ENCODE measurements at regions not wholly inside any gene's neighbourhood (a gene's known extent, or its start where the extent isn't known, plus 50 kb on each side); places are given as distances from the start of the nearest gene placed in this dataset.

DNA sequence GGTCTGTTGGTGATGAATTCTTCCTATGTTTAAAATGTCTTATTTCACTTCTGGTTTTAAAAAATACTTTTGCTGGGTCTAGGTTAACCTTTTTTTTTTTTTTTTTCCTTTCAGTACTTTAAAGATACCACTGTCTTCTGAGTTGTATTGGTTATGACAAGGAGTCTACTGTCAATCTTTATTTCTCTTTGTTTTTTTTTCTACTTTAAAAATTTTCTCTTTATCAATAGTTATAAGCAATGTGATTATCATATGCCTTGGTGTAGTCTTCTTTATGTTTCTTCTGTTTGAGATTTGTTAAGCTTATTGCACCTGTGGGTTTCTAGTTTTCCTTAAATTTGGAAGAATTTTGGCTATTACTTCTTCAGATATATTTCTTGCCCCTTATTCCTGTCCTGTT is 125.6 kb upstream of the SPRY4 start:
- in situ Hi-C loops (cut with HindIII; ENCODE audit: low pct_unique_long_range_greater_than_20kb, low sequenced_read_pairs): no loop called here
- DNase-seq (ENCODE audit: low read depth, low spot score): no peak

DNA sequence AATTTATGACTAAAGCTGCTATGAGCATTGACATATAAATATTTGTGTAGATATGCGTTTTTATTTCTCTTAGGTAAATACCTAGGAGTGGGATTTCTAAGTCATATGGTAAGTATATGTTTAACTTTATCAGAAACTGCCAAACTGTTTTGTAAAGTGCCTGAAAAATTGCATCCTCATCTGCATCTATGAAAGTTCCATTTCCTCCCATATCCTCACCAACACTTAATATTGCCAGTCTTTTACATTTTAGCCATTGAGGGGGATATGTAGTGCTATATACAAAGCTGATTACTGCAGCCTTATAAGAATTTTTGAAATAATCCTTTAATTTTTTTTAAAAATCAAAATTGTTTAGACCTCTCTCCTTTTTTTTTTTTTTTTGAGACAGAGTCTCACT is 123.1 kb upstream of the SPRY4 start:
- in situ Hi-C loops (cut with HindIII; ENCODE audit: low pct_unique_long_range_greater_than_20kb, low sequenced_read_pairs): no loop called here
- DNase-seq (ENCODE audit: low read depth, low spot score): no peak

DNA sequence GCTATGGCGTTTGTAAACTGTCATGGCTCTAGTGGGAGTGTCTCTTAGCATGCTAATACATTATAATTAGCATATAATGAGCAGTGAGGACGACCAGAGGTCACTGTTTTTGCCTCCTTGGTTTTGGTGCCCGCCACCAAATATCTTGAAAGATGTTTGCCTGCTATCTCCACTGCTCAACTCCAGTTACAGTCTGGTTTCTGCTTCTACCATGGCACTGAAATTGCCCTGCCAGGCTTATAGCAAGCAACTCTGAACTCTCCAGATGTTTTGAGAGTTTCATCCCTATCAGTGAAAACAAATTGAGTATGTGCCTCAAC is 122.1 kb upstream of the SPRY4 start:
- DNase-seq (ENCODE audit: low read depth, low spot score): no peak
- in situ Hi-C loops (cut with HindIII; ENCODE audit: low pct_unique_long_range_greater_than_20kb, low sequenced_read_pairs): no loop called here

DNA sequence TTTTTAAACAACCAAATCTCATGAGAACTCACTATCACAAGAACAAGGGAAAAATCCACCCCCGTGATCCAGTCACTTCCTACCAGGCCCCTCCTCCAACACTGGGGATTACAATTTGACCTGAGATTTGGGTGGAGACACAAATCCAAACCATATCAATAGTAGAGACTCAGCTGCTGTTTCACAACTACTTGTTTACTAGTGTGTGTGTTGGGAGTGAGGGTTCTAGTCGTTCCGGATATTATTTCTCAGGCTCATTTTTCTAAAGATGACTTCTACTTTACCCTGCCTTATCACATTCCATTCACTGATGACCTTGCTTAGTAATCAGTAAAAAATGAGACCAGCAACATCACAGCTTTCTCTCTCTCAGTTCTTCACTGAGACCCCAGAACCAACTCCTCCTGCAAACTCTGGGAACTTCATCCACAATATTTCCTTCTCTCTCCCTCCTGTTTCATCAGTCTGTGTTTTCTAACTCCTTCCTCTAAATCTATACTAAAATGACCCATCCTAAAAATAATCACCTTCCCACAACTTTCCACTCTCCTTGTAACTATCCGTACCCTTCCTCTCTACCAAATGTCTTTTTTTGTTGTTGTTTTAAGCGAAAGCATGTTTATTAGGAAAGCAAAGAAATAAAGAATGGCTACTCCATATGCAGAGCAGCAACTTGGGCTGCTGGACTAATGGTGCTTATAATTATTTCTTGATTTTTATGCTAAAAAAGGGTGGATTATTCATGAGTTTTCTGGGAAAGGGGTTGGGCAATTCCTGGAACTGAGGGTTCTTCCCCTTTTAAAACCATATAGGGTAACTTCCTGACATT is 121.5 kb upstream of the SPRY4 start:
- in situ Hi-C loops (cut with HindIII; ENCODE audit: low pct_unique_long_range_greater_than_20kb, low sequenced_read_pairs): no loop called here
- DNase-seq (ENCODE audit: low read depth, low spot score): peak; percentile 15

DNA sequence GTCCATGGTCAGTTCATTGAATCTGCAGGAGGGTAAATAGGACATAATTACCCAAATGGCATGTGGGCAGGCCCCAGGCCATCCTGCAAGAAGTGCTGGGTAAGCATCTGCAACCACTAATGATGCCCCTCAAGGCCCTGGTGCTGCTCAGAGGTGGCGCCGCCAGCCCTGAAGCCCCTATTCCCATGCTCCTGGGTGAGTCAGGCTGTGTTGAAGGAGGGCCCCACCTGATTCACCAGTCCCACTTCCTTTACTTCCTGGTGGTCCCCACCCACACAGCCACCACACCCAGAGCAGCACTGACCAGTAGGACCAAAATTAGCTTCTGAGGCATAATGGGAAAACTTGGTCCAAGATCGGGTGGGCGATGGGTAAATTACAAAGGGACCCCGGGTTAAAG is 120.4 kb upstream of the SPRY4 start:
- DNase-seq (ENCODE audit: low read depth, low spot score): no peak
- in situ Hi-C loops (cut with HindIII; ENCODE audit: low pct_unique_long_range_greater_than_20kb, low sequenced_read_pairs): no loop called here

DNA sequence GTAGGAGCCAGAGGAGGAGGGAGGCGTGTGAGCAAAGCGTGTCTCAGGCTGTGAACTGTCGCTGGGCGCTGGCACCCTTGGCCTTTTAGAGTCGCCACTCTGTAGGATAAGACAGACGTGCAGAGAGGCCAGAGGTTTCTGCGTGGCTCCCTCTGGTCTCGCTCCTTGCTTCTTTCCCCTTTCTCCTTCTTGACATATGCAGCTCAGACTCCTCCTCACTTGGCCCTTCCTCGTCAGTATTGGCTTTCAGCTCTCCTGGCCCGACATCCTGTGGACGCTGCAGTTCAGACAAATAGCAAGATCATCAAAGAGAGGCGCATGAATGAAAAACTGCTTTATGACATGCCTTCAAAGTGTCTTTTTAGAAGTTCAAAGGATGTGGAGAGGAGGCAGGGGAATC is 116.8 kb upstream of the SPRY4 start:
- in situ Hi-C loops (cut with HindIII; ENCODE audit: low pct_unique_long_range_greater_than_20kb, low sequenced_read_pairs): no loop called here
- DNase-seq (ENCODE audit: low read depth, low spot score): peak; percentile 51

DNA sequence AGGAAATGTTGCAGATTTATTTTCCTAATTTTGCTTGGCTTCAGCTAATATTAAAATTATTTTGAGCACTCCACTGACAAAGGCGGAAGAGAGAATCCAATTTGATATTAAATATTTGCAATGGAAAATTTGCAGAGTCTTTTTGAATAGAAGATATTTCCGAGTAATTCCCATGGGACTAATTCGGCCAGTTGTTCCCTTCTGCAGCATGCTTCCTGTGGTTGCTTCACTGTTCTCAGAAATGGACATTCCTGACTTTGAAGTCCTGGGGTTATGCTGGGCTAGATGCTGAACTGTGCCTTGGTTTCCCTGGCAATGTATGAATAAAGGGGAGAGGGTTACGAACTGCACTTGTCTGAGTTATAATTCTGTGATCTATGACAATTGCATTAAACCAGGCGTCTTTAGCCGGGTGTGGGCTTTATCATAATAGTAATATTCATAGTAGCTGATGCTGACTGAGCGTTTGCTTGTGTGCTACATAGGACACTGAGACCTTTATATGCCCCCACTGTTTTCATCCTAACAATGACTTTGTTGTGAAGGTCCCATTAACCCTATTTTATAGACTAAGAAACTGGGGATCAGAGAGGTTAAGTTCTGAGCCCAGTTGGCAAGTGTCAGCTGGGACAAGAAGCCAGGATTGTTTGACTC is 114.5 kb upstream of the SPRY4 start:
- in situ Hi-C loops (cut with HindIII; ENCODE audit: low pct_unique_long_range_greater_than_20kb, low sequenced_read_pairs): no loop called here
- DNase-seq (ENCODE audit: low read depth, low spot score): peak; percentile 57

DNA sequence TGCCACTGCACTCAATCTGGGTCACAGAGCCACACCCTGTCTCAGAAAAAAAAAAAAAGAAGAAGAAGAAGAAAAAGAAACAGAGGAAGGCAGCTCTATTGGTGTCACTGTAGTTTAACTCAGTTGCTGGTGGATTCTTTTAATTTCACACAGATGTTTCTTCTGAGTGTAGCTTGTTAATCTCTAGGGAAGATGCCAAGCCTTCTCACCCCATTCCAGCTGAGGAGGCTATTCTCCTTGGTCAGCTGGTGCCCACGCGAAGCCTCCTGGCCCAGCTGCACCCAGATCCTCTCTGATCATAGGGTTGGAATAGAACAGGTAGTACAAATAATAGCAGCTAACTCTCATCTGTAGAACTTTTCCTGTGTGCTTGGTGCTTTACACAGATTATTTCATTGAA is 113.8 kb upstream of the SPRY4 start:
- DNase-seq (ENCODE audit: low read depth, low spot score): no peak

DNA sequence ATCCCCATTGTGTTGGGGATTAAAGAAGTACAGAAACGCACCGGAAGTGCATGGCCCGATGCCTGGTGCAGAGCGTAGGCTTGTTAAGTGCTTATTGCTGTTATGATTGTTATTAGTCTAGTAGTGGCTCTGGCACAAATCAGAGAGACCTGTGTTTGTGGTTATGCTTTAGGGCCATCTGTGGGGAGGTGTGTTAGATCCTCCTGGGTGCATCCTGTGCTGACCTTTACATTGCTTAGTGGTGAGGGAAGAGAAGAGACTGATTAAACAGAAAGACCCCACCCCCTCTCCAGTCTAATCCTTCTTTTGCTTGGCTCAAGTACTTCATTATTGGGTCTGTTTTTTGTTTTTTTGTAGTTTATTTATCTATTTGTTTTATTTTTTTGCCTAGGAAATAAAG is 112.7 kb upstream of the SPRY4 start:
- in situ Hi-C loops (cut with HindIII; ENCODE audit: low pct_unique_long_range_greater_than_20kb, low sequenced_read_pairs): no loop called here
- no peak for DNase-seq (ENCODE audit: low read depth, low spot score)

More for the DNA sequence above, 113.8 kb upstream of the SPRY4 start:
- in situ Hi-C loops (cut with HindIII; ENCODE audit: low pct_unique_long_range_greater_than_20kb, low sequenced_read_pairs): no loop called here

DNA sequence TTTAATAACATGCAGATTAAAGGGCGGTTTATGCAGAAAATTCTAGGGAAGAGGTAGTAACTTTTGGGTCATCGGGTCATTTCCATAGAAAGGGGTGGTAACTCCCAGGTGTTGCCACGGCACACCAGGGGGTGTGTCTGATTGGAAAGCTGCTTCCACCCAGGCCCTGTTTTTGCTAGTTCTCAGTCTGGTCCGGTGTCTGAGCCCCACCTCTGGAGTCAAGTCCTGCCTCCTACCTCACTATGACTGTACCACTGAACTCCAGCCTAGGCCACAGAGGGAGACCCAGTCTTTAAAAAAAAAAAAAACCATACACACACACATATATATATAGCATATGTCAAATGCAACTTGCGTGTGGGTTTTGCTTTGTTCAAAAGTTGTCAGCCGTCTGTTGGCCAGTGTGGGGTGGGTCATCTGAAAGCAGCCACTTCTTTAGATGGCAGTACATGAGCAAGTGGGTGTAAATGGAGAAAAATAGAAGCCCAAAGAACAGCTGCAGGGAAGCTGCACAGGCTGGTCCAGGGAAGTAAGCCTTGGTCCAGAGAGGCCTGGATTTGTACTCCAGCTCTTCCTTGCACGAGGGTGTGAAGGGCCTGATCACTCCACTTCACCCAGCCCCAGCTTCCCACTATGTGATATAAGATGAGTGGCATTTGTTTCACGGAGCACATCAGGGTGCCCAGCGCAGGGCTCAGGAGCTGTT is 110.7 kb upstream of the SPRY4 start:
- DNase-seq (ENCODE audit: low read depth, low spot score): no peak
- in situ Hi-C loops (cut with HindIII; ENCODE audit: low pct_unique_long_range_greater_than_20kb, low sequenced_read_pairs): no loop called here

DNA sequence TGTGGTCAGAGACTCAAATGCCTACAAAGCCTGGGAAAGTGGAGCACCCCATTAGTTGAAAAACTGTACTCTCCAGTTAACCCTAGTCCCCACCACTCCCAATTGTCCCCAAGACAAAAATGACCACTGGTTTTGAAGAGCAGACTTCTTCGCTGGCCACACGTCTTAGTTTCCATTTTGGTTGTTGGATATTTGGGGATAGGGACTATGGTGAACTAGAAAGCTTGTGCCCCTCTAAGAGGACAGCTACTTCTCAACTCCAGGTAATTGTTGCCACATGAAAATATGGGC is 109.4 kb upstream of the SPRY4 start:
- DNase-seq (ENCODE audit: low read depth, low spot score): no peak
- in situ Hi-C loops (cut with HindIII; ENCODE audit: low pct_unique_long_range_greater_than_20kb, low sequenced_read_pairs): no loop called here

DNA sequence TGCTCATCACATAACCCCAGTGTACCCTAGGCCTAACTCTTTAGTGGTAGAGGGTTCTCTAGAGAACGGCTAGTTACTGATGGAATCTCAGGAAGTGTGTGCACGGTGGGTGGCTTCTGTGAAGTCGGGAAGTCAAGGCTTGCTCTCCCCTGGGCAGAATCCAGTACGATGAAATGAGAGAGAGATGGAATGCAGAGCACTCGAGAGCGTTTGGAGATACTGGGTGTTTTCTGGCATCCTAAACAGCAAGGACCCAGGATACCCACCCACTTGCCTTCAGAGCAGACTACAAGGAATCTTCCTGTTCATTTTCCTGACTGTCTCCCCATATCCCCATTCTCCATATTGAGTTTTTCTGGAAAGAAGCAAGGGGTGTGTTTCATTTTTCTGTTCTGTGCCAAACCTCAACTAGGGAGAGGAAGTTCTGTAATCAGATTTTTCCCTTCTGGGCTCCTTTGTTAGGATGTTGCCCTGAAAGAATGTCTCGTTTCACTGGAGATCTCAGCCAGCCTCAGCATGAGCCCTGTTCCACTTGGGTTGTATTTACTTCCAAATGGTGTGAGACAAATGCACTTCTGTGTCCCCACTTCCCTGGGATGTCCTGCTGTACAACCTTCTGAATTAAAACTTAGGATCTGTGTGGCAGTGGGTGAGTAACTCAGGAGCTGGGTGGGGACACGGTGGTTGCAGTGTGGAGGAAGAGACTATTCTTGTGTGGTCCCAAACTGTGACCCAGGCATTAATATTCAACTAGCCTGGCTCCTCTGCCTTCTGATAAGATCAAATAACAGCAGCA is 108.9 kb upstream of the SPRY4 start:
- in situ Hi-C loops (cut with HindIII; ENCODE audit: low pct_unique_long_range_greater_than_20kb, low sequenced_read_pairs): no loop called here
- DNase-seq (ENCODE audit: low read depth, low spot score): peak; percentile 14

DNA sequence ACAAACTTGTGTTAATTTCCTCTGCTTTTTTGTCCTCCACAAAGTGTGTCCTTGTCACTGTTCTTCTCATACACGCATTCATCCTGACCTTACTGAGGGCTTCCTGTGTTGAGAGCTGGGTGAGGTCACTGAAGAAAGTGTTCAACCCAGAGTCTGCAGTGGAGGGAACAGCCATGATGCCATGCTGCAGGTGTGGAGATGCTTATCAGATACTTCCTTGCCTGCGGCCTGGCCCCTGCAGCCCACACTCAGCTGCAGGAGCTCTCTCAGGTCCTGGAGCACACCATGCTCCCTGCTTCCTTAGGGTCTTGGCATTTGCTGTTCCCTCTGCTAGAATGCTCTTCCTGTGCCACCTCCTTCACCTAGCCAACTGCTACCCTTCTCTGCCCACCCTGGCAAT is 108.1 kb upstream of the SPRY4 start:
- in situ Hi-C loops (cut with HindIII; ENCODE audit: low pct_unique_long_range_greater_than_20kb, low sequenced_read_pairs): no loop called here
- DNase-seq (ENCODE audit: low read depth, low spot score): no peak

DNA sequence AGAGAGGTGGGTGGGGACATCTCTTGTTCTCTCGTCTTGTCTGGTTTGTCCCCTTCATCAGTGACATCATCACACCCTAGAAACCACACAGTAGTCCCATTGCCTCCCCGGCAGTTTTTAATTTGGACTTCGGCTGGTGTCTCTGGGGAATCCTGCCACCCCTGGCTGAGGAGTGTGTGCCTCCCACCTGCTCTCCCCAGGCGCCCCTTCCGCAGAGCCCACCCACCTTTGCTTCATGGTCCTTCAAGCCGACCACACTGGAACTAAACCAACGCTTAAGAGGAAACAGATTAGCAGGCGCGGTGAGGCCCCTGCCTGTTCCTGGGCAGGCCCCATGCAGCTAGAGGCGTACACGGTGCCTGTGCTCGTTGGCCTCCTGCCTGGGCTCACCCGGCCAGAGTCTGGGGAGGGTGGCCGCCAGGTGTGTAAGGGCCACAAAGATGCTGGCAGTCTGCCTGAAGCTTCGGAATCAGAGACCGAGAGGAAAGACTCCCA is 107.6 kb upstream of the SPRY4 start:
- in situ Hi-C loops (cut with HindIII; ENCODE audit: low pct_unique_long_range_greater_than_20kb, low sequenced_read_pairs): no loop called here
- no peak for DNase-seq (ENCODE audit: low read depth, low spot score)

DNA sequence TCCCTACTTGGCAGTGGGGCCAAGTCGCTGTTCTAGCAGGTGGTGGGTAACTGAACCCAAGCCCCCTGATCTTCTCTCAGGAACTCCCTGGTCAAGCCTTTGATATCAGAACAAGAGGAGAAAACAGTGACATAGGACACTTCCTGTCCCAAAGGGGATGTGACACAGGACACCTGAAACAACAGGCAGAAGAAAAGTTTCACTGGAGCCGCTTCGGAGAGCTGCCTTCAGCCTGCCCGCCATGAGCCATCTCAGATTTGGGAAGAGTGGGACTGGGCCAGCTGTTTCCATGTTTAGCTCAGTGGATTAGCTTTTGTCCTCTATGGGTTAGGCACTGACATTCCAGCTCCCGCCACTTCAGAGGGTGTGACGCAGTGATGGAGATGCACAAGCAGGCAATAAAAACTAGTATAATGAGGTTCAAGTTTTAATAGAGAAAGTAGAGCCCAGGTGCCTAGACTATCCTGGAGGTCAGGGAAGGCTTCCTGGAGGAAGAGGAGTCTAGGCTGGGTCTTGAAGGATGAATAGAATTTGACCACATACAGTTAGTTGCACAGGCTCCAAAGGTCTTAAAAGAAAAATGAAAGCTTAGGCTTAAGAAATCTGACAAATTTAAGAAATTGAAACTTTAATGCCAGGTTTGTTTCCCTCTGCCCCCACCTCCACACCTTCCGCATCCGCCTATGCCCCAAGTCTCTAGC is 104.1 kb upstream of the SPRY4 start:
- no peak for DNase-seq (ENCODE audit: low read depth, low spot score)
- in situ Hi-C loops (cut with HindIII; ENCODE audit: low pct_unique_long_range_greater_than_20kb, low sequenced_read_pairs): no loop called here

DNA sequence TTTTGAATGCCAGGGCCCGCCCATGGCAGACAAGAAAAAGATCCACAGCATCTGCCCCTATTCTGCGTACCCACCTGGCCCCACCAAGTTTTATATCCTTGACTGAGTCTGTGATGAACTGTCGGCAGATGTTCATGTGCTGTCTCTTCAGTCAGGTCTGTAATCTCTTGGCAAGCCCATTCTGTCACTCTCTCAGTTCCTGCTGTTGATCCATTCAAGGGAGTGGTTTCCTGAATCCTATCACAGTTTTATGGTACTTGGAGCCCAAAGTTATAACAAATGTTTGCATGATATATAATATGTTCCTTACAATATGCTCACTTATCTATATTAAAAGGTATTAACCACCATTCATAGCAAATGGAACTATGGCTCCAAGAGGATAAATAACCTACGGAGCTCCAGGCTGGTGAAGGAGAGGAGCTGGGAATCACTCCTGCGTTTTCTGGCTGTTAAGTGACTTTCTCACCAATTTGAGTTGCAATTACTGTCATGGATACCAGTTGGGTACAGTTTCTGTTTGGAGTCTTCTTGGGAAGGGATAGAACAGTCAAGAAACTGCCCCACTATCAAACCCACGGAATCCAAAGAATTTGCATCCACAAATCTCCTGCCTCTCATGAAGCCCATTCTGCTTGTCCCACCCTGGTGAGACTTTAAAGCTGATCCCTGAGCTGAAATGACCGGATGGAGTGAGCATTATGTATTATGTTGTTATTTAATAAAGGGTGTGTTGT is 103.4 kb upstream of the SPRY4 start:
- in situ Hi-C loops (cut with HindIII; ENCODE audit: low pct_unique_long_range_greater_than_20kb, low sequenced_read_pairs): no loop called here
- DNase-seq (ENCODE audit: low read depth, low spot score): no peak

DNA sequence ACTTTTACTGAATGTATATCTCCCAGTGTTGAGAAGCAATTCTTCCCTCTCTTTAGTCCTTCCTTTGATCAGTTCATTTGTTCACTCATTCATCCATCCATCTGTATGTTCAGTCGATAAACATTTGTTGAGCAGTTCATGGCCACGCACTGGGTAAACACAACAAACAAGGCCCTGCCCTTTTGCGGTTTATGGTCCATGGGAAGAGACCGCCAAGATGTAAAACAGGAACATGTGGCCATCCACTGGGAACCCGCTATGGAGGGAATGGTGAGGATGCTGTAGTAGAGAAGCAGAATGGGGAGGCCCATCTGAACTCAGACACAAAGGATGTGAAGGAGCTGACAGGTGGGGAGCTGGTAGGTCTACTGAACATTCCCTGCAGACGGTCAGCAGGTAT is 102.7 kb upstream of the SPRY4 start:
- DNase-seq (ENCODE audit: low read depth, low spot score): no peak
- in situ Hi-C loops (cut with HindIII; ENCODE audit: low pct_unique_long_range_greater_than_20kb, low sequenced_read_pairs): no loop called here

Measured in SK-MEL-5 (cell line).